ENCODE measurements at regions not wholly inside any gene's neighbourhood (a gene's known extent, or its start where the extent isn't known, plus 50 kb on each side); places are given as distances from the start of the nearest gene placed in this dataset.
"Not testable (repeated sequence)": the region's sequence is repeated elsewhere in the genome, so short reads cannot be mapped to it uniquely, and the experiment has no call there.

DNA sequence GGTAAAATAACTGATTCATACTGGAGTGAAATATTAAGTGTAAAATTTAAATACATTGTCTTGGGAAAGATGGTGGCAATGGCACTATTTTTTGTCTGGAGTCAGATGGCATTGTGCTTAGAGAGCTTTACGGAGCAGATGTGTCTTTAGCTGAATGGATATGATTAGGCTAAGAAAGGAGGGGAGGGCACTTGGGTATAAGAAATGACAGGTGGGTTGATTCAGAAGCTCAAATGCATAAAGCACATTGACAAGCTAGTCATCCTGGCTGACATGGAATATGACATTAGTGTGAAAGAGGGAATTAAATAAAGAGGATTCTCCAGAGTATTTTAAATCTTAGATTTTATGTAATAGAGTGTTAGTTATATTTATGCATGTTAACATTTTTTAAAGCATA, 570.1 kb upstream of the CBLB start:
- H3K27me3 ChIP-seq (ENCODE audit: control insufficient read depth, insufficient read depth, low read length), result no peaks in the 10 kb centered on the region
- DNase-seq, result no peak

GRCh38 chr3:106440672-106441071, 571.9 kb upstream of the CBLB start:
- no peak overlapping the region for H3K4me3 ChIP-seq (ENCODE audit: insufficient read depth, low read depth, low read length)
- no peaks in the 10 kb centered on the region for H3K27me3 ChIP-seq (ENCODE audit: control insufficient read depth, insufficient read depth, low read length)
- DNase-seq, result no peak
- H3K36me3 ChIP-seq (replicated peaks; ENCODE audit: control insufficient read depth, insufficient read depth, low read length), result no peaks in the 10 kb centered on the region

More for the DNA sequence above, 570.1 kb upstream of the CBLB start:
- Histone ChIP-seq H3K36me3 (replicated peaks; ENCODE audit: control insufficient read depth, insufficient read depth, low read length) (no peaks in the 10 kb centered on the region), H3K4me3 (ENCODE audit: insufficient read depth, low read depth, low read length) (no peak overlapping the region)

- H3K36me3 ChIP-seq (replicated peaks; ENCODE audit: control insufficient read depth, insufficient read depth, low read length), result no peaks in the 10 kb centered on the region
- H3K4me3 ChIP-seq (ENCODE audit: insufficient read depth, low read depth, low read length), result no peak overlapping the region
- H3K27me3 ChIP-seq (ENCODE audit: control insufficient read depth, insufficient read depth, low read length), result no peaks in the 10 kb centered on the region
- DNase-seq, result no peak
These were observed 577.5 kb upstream of the CBLB start for GRCh38 chr3:106446271-106446670.

DNA sequence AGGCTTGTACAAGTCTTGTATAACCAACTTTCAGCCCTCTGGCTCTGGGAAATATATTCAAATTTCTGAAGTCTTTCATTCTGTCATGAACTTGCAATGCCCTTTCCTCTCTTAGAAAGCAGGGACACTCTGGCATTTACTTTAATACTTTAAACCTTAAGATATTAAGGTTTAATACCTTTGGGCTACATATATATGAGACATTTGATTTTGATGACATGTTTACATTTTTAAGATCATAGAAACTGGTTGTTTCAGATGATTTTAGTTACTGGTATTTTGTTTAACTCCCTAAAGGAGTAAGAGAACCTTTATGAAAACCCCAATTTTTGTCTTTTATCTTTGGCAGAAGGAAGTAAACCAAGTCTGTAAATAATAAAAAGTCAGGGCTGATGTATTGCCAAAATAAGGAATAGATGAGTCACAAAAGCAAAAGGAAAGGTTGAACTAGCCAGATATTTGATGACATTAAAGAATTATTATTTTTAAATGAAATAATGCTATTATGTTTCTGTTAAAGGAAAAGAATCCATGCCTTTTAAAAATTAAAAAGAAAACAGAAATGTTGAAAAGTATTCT, 579.0 kb upstream of the CBLB start:
- DNase-seq, result no peak
- Histone ChIP-seq H3K36me3 (replicated peaks; ENCODE audit: control insufficient read depth, insufficient read depth, low read length) (no peaks in the 10 kb centered on the region), H3K27me3 (ENCODE audit: control insufficient read depth, insufficient read depth, low read length) (no peaks in the 10 kb centered on the region), H3K4me3 (ENCODE audit: insufficient read depth, low read depth, low read length) (no peak overlapping the region)

- DNase-seq; H3K27me3 ChIP-seq (ENCODE audit: control insufficient read depth, insufficient read depth, low read length); H3K4me3 ChIP-seq (ENCODE audit: insufficient read depth, low read depth, low read length); H3K36me3 ChIP-seq (replicated peaks; ENCODE audit: control insufficient read depth, insufficient read depth, low read length): not testable (repeated sequence)
These were observed 579.7 kb upstream of the CBLB start for GRCh38 chr3:106448372-106448966.

GRCh38 chr3:106452096-106452495, 583.3 kb upstream of the CBLB start:
- no peak for DNase-seq
- H3K36me3 ChIP-seq (replicated peaks; ENCODE audit: control insufficient read depth, insufficient read depth, low read length), result no peaks in the 10 kb centered on the region

GRCh38 chr3:106454497-106454896, 585.7 kb upstream of the CBLB start:
- Histone ChIP-seq H3K27me3 (ENCODE audit: control insufficient read depth, insufficient read depth, low read length) (no peaks in the 10 kb centered on the region), H3K4me3 (ENCODE audit: insufficient read depth, low read depth, low read length) (no peak overlapping the region), H3K36me3 (replicated peaks; ENCODE audit: control insufficient read depth, insufficient read depth, low read length) (no peaks in the 10 kb centered on the region)
- no peak for DNase-seq

More at GRCh38 chr3:106452096-106452495, 583.3 kb upstream of the CBLB start:
- Histone ChIP-seq H3K27me3 (ENCODE audit: control insufficient read depth, insufficient read depth, low read length) (no peaks in the 10 kb centered on the region), H3K4me3 (ENCODE audit: insufficient read depth, low read depth, low read length) (no peak overlapping the region)

GRCh38 chr3:106457281-106458180, 588.7 kb upstream of the CBLB start:
- H3K27me3 ChIP-seq (ENCODE audit: control insufficient read depth, insufficient read depth, low read length), result no peaks in the 10 kb centered on the region
- DNase-seq, result no peak
- H3K4me3 ChIP-seq (ENCODE audit: insufficient read depth, low read depth, low read length), result no peak overlapping the region
- no peaks in the 10 kb centered on the region for H3K36me3 ChIP-seq (replicated peaks; ENCODE audit: control insufficient read depth, insufficient read depth, low read length)

DNA sequence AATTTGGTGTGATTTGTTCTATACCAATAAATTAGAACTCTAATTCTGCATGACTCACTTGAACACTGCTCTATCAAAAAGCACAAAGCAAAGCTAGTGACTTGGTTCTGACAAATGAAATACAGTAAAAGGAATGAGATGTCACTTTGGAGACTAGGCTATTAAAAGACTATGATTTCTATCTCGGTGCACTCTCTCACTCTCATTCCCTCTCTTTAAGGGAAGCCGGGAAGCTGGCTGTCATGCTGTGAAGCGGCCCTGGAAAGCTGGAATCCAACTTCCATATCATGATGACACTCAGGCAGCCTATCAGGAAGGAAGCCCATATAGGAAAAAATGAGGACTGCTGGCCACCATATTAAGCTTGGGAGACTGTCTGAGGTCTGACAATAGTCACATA, 590.1 kb upstream of the CBLB start:
- Histone ChIP-seq H3K27me3 (ENCODE audit: control insufficient read depth, insufficient read depth, low read length) (no peaks in the 10 kb centered on the region), H3K4me3 (ENCODE audit: insufficient read depth, low read depth, low read length) (no peak overlapping the region), H3K36me3 (replicated peaks; ENCODE audit: control insufficient read depth, insufficient read depth, low read length) (no peaks in the 10 kb centered on the region)
- DNase-seq, result no peak

GRCh38 chr3:106466881-106467280, 598.1 kb upstream of the CBLB start:
- H3K4me3 ChIP-seq (ENCODE audit: insufficient read depth, low read depth, low read length), result no peak overlapping the region

GRCh38 chr3:106473576-106474475, 605.0 kb upstream of the CBLB start:
- Histone ChIP-seq H3K36me3 (replicated peaks; ENCODE audit: control insufficient read depth, insufficient read depth, low read length) (no peaks in the 10 kb centered on the region), H3K4me3 (ENCODE audit: insufficient read depth, low read depth, low read length) (no peak overlapping the region), H3K27me3 (ENCODE audit: control insufficient read depth, insufficient read depth, low read length) (no peaks in the 10 kb centered on the region)
- no peak for DNase-seq

More at GRCh38 chr3:106466881-106467280, 598.1 kb upstream of the CBLB start:
- Histone ChIP-seq H3K36me3 (replicated peaks; ENCODE audit: control insufficient read depth, insufficient read depth, low read length) (no peaks in the 10 kb centered on the region), H3K27me3 (ENCODE audit: control insufficient read depth, insufficient read depth, low read length) (no peaks in the 10 kb centered on the region)
- no peak for DNase-seq

DNA sequence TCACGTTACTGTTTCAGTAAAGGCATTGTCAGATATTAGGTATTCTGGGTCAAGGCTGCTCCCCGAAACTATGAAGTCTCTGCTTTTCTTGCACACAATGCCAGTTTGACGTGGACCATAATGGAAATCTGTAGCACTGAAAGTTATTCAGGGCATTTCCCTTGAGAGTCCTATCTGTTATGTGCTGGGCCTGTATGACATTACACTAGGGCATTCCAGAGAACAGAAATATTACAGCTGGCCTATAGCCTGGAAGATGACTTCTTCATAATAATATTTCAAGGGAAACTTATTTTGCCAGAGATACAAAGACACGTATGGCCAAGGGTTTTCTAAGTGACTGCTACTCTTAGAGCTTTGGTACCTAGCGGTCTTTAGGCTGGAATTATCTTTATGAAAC, 613.6 kb upstream of the CBLB start:
- no peak for DNase-seq
- no peak overlapping the region for H3K4me3 ChIP-seq (ENCODE audit: insufficient read depth, low read depth, low read length)
- no peaks in the 10 kb centered on the region for H3K36me3 ChIP-seq (replicated peaks; ENCODE audit: control insufficient read depth, insufficient read depth, low read length)
- H3K27me3 ChIP-seq (ENCODE audit: control insufficient read depth, insufficient read depth, low read length), result no peaks in the 10 kb centered on the region

GRCh38 chr3:106485217-106485616, 616.4 kb upstream of the CBLB start:
- Histone ChIP-seq H3K27me3 (ENCODE audit: control insufficient read depth, insufficient read depth, low read length) (no peaks in the 10 kb centered on the region), H3K36me3 (replicated peaks; ENCODE audit: control insufficient read depth, insufficient read depth, low read length) (no peaks in the 10 kb centered on the region), H3K4me3 (ENCODE audit: insufficient read depth, low read depth, low read length) (no peak overlapping the region)
- DNase-seq, result no peak

DNA sequence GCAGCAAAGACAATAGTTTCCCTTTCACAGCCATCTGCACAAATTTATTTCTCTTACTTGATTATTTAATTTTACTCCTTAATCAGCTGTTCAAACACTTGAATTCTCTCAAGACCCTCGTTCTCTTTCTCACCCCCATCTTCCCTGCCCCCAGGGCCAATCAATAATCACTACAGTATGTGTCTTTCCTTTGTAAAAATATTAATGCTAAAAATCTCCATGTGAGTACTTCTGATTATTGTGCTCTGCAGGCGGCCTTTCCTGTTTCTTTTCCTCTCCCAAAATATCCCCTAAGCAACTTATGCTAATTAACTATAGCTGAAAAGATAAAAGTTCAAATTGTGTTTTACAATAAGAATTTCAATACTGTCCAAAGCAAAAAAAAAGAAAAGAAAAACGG, 617.0 kb upstream of the CBLB start:
- H3K4me3 ChIP-seq (ENCODE audit: insufficient read depth, low read depth, low read length), result no peak overlapping the region
- H3K36me3 ChIP-seq (replicated peaks; ENCODE audit: control insufficient read depth, insufficient read depth, low read length), result no peaks in the 10 kb centered on the region
- H3K27me3 ChIP-seq (ENCODE audit: control insufficient read depth, insufficient read depth, low read length), result no peaks in the 10 kb centered on the region
- no peak for DNase-seq
